Glomerular visceral epithelial cell (primary cell): ENCODE measurements at regions not wholly inside any gene's neighbourhood (a gene's known extent, or its start where the extent isn't known, plus 50 kb on each side); places are given as distances from the start of the nearest gene placed in this dataset.

Experiments
- DNase-seq: peaks from one replicate; pipeline ENCODE4 v3.0.0-alpha.2; 2016; ENCODE audit errors: extremely low spot score

GRCh38 chr12:132407451-132407961 lies 78.1 kb upstream of the GALNT9 start:
- no peak for DNase-seq

DNA sequence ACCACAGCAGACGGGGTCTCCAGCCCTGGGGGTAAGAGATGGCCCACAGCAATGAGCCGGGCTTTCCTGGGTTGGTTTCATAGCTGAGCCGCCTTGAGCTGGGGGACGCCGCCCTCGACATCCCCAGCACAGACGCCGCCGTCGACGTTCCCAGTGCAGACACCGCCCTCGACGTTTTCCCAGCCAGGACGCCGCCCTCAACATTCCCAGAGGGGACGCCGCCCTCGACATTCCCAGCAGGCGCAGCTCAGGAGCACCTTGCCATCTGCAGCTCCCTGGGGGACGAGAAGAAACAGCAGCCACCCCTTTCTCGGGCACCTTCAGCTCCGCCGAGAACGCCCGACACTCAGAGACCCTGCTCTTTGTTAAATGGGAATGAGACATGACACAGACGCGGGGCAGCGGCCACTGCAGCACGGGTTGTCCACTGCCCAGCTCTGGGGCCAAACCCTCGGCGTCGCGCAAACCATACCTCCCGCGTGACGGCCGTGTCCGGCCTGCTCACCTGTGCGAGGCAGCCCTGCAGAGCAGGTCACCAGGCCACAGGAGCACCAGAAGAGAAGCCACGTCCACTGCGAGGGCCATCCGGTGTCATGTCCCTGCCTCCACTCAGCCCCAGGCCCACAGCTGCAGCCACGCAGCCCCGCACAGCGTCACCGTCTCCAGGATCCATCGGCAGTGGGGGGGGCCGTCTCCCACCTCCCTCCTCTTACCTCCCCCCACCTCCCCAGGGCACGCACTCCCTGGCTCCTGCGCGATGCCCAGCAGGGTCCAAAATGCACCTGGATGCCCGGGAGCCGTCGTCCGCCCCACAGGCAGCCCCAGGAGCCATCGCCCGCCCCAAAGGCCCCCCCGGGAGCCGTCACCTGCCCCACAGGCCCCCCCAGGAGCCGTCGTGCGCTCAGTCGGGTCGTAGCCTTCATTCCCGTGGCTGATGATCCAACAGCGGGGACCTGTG lies 77.4 kb upstream of the GALNT9 start:
- DNase-seq, result no peak

DNA sequence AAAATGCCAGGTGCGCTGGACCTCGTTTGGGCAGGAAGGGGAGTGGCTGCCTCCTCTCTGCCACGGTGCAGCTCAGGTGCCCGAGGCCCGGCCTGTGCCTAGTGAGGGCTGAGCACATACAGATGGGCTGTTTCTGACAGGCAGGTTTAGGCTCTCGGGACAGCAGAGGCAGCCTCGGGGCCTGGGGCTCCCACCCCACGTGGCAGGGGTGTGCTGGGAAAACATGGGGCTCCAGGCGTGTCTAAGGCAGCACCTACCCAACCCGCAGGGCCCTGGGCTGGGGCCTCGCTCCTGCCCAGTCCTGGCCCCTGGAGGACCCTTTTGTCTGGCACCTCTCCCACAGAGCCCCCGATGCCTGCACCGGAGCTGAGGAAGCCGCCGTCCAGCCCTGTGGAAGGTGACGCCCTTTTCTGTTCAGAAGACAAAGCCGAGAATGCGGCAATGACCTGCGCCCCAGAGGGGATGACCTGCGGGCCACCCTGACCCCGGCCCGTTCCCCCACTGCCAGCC lies 76.4 kb upstream of the GALNT9 start:
- DNase-seq, result no peak

GRCh38 chr12:132404951-132405741 lies 75.8 kb upstream of the GALNT9 start:
- DNase-seq, result no peak

- DNase-seq, result no peak
Measured at GRCh38 chr12:132404435-132404855, 75.1 kb upstream of the GALNT9 start.

DNA sequence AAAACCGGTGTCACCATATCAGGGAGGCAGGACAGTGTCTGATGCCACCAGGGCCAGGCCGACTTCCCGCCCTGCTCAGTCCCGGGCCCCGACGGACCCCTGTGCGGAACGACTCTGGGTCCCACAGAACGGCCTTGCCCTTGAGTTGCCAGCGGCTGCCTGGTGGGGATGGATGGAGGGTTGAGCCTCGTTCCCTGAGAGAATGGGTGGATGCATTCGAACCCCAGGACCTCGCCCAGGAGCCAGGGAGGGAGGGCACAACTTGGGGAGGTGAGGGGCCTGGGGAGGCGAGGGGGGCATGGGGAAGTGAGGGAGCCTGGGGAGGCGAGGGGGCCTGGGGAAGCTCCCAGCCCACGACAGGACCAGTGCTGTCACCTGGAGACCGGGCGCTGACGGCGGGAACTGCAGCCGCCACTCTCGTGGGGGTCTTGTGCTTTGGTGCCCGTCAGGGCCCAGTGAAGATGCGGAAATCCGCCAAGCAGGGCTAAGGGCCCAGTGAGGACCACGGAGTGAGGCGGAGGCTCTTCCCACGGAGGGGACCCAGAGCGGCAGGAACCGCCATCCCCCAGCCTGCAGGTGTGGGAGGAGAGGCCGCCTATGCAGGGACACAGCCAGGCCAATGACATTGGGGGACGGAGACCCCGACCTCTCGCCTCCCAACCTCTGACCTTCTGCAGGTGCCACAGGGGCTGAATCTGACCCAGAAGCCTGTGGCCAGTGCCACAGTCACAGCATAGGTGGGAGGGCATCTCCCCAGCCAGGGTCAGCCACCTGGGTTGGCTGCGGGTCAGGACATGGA lies 74.4 kb upstream of the GALNT9 start:
- DNase-seq, result no peak

GRCh38 chr12:132402831-132403416 lies 73.5 kb upstream of the GALNT9 start:
- DNase-seq, result no peak

GRCh38 chr12:132401982-132402381 lies 72.6 kb upstream of the GALNT9 start:
- no peak for DNase-seq

- no peak for DNase-seq
Measured at GRCh38 chr12:132400011-132400641, 70.7 kb upstream of the GALNT9 start.

GRCh38 chr12:132399092-132400010 lies 70.0 kb upstream of the GALNT9 start:
- no peak for DNase-seq

- DNase-seq, result no peak
Measured at GRCh38 chr12:132398386-132398991, 69.1 kb upstream of the GALNT9 start.

DNA sequence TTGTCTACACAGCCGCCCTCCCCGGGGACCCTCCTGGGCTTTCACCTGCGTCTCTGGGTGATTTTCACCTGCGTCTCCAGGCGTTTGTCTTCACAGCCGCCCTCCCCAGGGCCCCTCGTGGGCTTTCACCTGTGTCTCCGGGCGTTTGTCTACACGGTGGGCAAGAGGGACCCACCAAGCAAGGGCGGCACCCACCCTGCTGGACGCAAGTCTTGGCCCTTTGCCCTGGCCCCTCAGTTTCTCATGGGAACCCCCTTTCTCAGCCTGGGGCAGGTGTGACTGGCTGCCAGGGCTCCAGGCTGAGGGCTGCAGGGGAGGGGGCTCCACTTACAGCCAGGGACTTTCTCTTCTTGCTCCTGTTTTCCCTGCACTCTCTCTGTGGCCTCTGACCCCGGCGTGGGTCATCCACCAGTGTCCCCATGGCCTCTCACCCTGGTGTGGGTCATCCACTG lies 68.6 kb upstream of the GALNT9 start:
- DNase-seq, result no peak

DNA sequence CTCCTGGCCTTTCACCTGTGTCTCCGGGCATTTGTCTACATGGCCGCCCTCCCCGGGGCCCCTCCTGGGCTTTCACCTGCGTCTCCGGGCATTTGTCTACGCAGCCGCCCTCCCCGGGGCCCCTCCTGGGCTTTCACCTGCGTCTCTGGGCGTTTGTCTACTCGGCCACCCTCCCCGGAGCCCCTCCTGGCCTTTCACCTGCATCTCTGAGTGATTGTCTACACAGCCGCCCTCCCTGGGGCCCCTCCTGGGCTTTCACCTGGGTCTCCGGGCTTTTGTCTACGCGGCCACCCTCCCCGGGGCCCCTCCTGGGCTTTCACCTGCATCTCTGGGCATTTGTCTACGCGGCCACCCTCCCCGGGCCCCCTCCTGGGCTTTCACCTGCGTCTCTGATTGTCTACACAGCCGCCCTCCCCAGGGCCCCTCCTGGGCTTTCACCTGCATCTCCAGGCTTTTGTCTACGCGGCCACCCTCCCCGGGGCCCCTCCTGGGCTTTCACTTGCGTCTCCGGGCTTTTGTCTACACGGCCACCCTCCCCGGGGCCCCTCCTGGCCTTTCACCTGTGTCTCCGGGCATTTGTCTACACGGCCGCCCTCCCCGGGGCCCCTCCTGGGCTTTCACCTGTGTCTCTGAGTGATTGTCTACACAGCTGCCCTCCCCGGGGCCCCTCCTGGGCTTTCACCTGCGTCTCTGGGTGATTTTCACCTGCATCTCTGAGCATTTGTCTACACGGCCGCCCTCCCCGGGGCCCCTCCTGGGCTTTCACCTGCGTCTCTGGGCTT lies 68.0 kb upstream of the GALNT9 start:
- DNase-seq, result no peak

DNA sequence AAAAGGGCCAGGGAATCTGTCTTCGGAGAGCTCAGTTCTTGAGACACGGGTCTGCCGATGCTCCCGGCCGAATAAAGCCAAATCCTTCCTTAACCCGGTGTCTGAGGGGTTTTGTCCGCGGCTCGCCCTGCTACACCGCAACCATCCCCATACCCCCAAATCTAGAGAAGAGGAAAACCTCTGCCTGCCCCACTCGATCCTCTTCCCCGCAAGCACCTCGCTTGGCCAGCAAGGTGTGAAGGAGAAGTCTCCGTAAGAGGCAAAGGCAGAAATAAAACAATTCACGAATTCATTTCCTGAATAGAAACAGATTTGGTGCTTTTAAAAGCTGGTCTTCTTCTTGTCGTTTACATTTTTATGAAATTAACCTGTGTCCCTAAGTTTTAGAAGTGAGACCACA lies 67.3 kb upstream of the GALNT9 start:
- no peak for DNase-seq

GRCh38 chr12:132395908-132396305 lies 66.5 kb upstream of the GALNT9 start:
- no peak for DNase-seq

DNA sequence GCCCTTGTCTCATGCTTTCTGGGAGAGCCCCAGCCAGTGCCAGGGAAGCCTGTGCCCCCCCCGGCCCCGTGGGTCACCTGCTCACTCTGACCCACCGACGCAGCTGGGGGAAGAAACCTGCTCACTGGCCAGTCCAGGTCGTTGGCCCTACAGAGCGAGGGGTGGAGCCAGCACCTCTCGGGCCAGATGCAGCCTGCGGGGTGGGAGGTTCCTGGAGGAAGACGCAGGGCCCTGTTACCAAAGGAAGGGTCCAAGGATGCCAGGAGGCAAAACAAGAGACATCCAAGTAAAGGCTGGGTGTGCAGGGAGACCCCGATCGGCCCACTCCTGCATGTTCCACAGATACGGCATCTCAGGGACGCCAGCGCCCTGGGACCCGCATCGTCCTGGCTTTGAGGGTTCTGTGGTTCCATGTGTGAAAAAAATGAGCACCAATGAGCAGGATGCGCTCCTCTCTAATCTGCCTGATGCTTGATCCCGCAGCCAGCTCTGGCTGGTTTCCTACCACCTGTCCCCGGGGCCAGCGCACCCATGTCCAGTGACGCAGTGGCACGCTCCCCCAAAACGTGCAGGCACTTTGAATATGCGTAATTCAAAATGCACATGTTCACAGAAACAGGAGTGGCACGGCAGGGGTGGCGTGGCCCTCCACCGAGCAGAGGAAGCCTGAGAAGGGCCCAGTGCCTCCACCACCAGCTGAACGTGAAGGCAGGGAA lies 66.0 kb upstream of the GALNT9 start:
- DNase-seq, result no peak
